ENCODE measurements at regions not wholly inside any gene's neighbourhood (a gene's known extent, or its start where the extent isn't known, plus 50 kb on each side); places are given as distances from the start of the nearest gene placed in this dataset.

- H3K27ac ChIP-seq (ENCODE audit: insufficient read depth, low read length) = peak overlapping the region; percentile 99
Measured at GRCh38 chr6:133610227-133610840, 278.6 kb upstream of the TCF21 start.

More at GRCh38 chr6:133610227-133610840, 278.6 kb upstream of the TCF21 start:
- peak overlapping the region; percentile 91 for H3K14ac ChIP-seq (replicated peaks; ENCODE audit: low read depth, low read length)
- H2BK20ac ChIP-seq (ENCODE audit: low read depth, low read length) = peak overlapping the region; percentile 96
- H3K9ac ChIP-seq (ENCODE audit: low read depth, low read length) = peak overlapping the region; percentile 65
- no peak overlapping the region for H3K4me3 ChIP-seq (ENCODE audit: insufficient read depth, low read depth, low read length)
- H3K9me1 ChIP-seq (ENCODE audit: insufficient read depth, low read length) = peaks cover 13% of the 10 kb centered on the region
- DNase-seq = peak; percentile 75
- peak overlapping the region; percentile 26 for H2AK9ac ChIP-seq (replicated peaks; ENCODE audit: low read depth, low read length, poor library complexity)
- TF ChIP-seq CTCF (conservative IDR thresholded peaks at IDR 0.05; ENCODE audit: low read depth, low read length) (no peak), NFE2L2 (IDR thresholded peaks at IDR 0.05; ENCODE audit: low read depth, low read length) (no peak), MAZ (IDR thresholded peaks at IDR 0.05; ENCODE audit: borderline replicate concordance, low read depth, low read length) (no peak), FOS (IDR thresholded peaks at IDR 0.05; ENCODE audit: low read depth, low read length) (peak; percentile 29; the same call in 1 of the 2 replicates)
- TF ChIP-seq, protein P1, sequence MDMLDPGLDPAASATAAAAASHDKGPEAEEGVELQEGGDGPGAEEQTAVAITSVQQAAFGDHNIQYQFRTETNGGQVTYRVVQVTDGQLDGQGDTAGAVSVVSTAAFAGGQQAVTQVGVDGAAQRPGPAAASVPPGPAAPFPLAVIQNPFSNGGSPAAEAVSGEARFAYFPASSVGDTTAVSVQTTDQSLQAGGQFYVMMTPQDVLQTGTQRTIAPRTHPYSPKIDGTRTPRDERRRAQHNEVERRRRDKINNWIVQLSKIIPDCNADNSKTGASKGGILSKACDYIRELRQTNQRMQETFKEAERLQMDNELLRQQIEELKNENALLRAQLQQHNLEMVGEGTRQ (IDR thresholded peaks at IDR 0.05; ENCODE audit: low read depth, low read length) = no peak
- peak overlapping the region; percentile 97 for H4K8ac ChIP-seq (ENCODE audit: low read depth in 2 of 2, low read length in 2 of 2)
- H3K9me3 ChIP-seq (ENCODE audit: control insufficient read depth, insufficient read depth, low read length) = no peaks in the 10 kb centered on the region
- H3K27me3 ChIP-seq (ENCODE audit: control insufficient read depth, insufficient read depth, low read length) = no peaks in the 10 kb centered on the region
- H3K18ac ChIP-seq (ENCODE audit: low read depth, low read length) = peak overlapping the region; percentile 100
- CTCF ChIA-PET = interaction anchor here (0.7 kb wide), 1 partner anchor 1088 kb away, joined by 3 read pairs; no protein-coding TSS in a partner anchor
- H2BK120ac ChIP-seq (ENCODE audit: low read depth, low read length) = peak overlapping the region; percentile 95
- intact Hi-C loops (cut with micrococcal nuclease) = loop anchor here (2.0 kb wide), 1 partner anchor 20 kb away; no protein-coding TSS in a partner anchor
- peak overlapping the region; percentile 100 for H4K5ac ChIP-seq (ENCODE audit: low read depth, low read length)
- POLR2A ChIA-PET (ENCODE audit: unreplicated experiment) = no interaction called here
- no peak overlapping the region for H2AFZ ChIP-seq (replicated peaks; ENCODE audit: low read length, poor library complexity)
- WGBS, 2 experiments (ENCODE audit: extremely low coverage in 2 of 2, insufficient read length in 1 of 2) = no CpG with 5 or more reads among the region's 2 CpGs
- H4K91ac ChIP-seq (ENCODE audit: insufficient read depth, low read depth, low read length) = peak overlapping the region; percentile 97
- in situ Hi-C loops (cut with MboI; ENCODE audit: low sequenced_read_pairs) = loop anchor here (25.0 kb wide), 1 partner anchor 277 kb away; the partner anchor contains the start of gene TCF21
- no peaks in the 10 kb centered on the region for H3K36me3 ChIP-seq (ENCODE audit: control insufficient read depth, insufficient read depth, low read length)
- peak overlapping the region; percentile 84 for H3K56ac ChIP-seq (ENCODE audit: extremely low read depth, insufficient read depth, low read length)
- H2BK5ac ChIP-seq (ENCODE audit: low read depth, low read length, poor library complexity, severe bottlenecking) = peak overlapping the region; percentile 99
- peaks cover 0 to 8% of the 10 kb centered on the region in 2 experiments; a peak in 2 of 4 replicates for H3K79me1 ChIP-seq (ENCODE audit: low read depth in 1 of 2, low read length in 2 of 2)
- dilution Hi-C loops (cut with HindIII; ENCODE audit: low sequenced_read_pairs, unreplicated experiment) = no loop called here
- TSS peak; percentile 99 for BruUV-seq (replicated peaks)
- peak overlapping the region; percentile 93 for H3K4ac ChIP-seq (ENCODE audit: low read depth, low read length)
- H4K20me1 ChIP-seq (ENCODE audit: insufficient read depth, low read length) = no peaks in the 10 kb centered on the region
- ATAC-seq (ENCODE audit: low read depth) = peak; percentile 31
- H3K23ac ChIP-seq (ENCODE audit: low read depth, low read length) = peak overlapping the region; percentile 80
- peak overlapping the region; percentile 99 for H2AK5ac ChIP-seq (ENCODE audit: low read depth, low read length)
- peak overlapping the region; percentile 99 for H2BK15ac ChIP-seq (ENCODE audit: low read depth, low read length)
- H3K4me2 ChIP-seq (ENCODE audit: low read depth, low read length) = peak overlapping the region; percentile 71
- peaks cover 30% of the 10 kb centered on the region for H3K4me1 ChIP-seq (ENCODE audit: control insufficient read depth, insufficient read depth, low read length)

Measured in IMR-90 (cell line).